Thoracic aorta (tissue), 2 donors: ENCODE measurements at regions not wholly inside any gene's neighbourhood (a gene's known extent, or its start where the extent isn't known, plus 50 kb on each side); places are given as distances from the start of the nearest gene placed in this dataset.
"Not testable (repeated sequence)": the region's sequence is repeated elsewhere in the genome, so short reads cannot be mapped to it uniquely, and the experiment has no call there.

ENCODE experiments used
- ATAC-seq: fragments of 150-250 bp; one replicate; pipeline ENCODE4 v1.8.0; 2017; ENCODE audit warnings: low read depth; ENCODE audit not compliant: insufficient number of reproducible peaks, low FRiP score
- DNase-seq: peaks from one replicate; pipeline ENCODE4 v3.0.0-alpha.2; 2020; ENCODE audit warnings: low spot score
- H3K27ac ChIP-seq, 2 donors: fragments of 200-600 bp; sonication (generic); 1 replicate in 1 of 2; 2 replicates in 1 of 2; pipeline ENCODE4 v1.5.1; 2016; ENCODE audit warnings: mild to moderate bottlenecking in 2 of 2, moderate library complexity in 2 of 2
- H3K27me3 ChIP-seq: fragments of 200-600 bp; sonication (generic); replicated peaks from 2 replicates; pipeline ENCODE4 v1.6.0; 2016; ENCODE audit warnings: mild to moderate bottlenecking; ENCODE audit not compliant: insufficient read depth
- H3K36me3 ChIP-seq: fragments of 200-600 bp; sonication (generic); one replicate; pipeline ENCODE4 v1.5.1; 2016
- H3K4me1 ChIP-seq, 2 donors: fragments of 200-600 bp; sonication (generic); 1 replicate in 1 of 2; 2 replicates in 1 of 2; pipeline versions ENCODE4 v1.5.1 to v1.6.0; 2016; ENCODE audit warnings: low read depth in 2 of 2, mild to moderate bottlenecking in 1 of 2; ENCODE audit not compliant: control insufficient read depth in 1 of 2
- H3K4me3 ChIP-seq: fragments of 200-600 bp; sonication (generic); 2 replicates; pipeline ENCODE4 v1.5.1; 2016; ENCODE audit warnings: mild to moderate bottlenecking
- H3K9me3 ChIP-seq: fragments of 200-600 bp; sonication (generic); 2 replicates; pipeline ENCODE4 v1.5.1; 2016
- TF ChIP-seq, protein P1 (sequence below): fragments of 200-600 bp; sonication (generic); IDR thresholded peaks from one replicate; pipeline ENCODE4 v1.5.1; 2019; ENCODE audit warnings: antibody characterized with exemption

DNA sequence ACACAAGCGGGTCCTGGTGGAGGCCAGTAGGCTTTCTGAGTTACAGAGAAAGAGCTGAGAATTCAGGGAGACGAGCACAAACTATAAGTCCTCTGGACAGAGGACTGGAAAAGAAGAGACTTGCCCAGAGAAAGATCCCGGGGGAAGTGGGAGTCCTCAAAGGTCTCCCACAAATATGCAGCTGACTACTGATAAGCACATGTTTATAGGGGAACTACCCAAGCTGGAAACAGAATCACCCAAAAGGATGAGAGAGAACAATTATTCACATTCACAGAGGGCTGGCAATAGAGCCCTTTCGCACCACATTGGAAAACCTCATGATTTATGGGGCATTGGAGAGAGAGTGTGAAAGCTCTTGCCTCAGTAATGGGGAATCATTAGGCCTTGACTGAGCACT lies 337.6 kb downstream of the IRS1 start:
- Histone ChIP-seq H3K27me3 (no peaks in the 10 kb centered on the region), H3K27ac (no peak overlapping the region), H3K4me3 (no peak overlapping the region), H3K4me1 (no peaks in the 10 kb centered on the region), H3K36me3 (no peaks in the 10 kb centered on the region), H3K9me3 (peaks cover 4% of the 10 kb centered on the region)
- ATAC-seq (no peak), DNase-seq (no peak)
- TF ChIP-seq, protein P1, sequence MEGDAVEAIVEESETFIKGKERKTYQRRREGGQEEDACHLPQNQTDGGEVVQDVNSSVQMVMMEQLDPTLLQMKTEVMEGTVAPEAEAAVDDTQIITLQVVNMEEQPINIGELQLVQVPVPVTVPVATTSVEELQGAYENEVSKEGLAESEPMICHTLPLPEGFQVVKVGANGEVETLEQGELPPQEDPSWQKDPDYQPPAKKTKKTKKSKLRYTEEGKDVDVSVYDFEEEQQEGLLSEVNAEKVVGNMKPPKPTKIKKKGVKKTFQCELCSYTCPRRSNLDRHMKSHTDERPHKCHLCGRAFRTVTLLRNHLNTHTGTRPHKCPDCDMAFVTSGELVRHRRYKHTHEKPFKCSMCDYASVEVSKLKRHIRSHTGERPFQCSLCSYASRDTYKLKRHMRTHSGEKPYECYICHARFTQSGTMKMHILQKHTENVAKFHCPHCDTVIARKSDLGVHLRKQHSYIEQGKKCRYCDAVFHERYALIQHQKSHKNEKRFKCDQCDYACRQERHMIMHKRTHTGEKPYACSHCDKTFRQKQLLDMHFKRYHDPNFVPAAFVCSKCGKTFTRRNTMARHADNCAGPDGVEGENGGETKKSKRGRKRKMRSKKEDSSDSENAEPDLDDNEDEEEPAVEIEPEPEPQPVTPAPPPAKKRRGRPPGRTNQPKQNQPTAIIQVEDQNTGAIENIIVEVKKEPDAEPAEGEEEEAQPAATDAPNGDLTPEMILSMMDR, result no peak

DNA sequence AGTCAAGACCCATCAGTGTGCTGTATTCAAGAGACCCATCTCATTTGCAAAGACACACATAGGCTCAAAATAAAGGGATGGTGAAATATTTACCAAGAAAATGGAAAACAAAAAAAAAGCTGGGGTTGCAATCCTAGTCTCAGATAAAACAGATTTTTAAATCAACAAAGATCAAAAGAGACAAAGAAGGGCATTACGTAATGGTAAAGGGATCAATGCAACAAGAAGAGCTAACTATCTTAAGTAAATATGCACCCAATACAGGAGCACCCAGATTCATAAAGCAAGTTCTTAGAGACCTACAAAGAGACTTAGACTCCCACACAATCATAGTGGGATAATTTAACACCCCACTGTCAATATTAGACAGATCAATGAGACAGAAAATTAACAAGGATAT lies 343.5 kb downstream of the IRS1 start:
- not testable (repeated sequence) for H3K27ac ChIP-seq, H3K4me1 ChIP-seq, DNase-seq, H3K27me3 ChIP-seq, ATAC-seq, H3K36me3 ChIP-seq, H3K9me3 ChIP-seq, H3K4me3 ChIP-seq

DNA sequence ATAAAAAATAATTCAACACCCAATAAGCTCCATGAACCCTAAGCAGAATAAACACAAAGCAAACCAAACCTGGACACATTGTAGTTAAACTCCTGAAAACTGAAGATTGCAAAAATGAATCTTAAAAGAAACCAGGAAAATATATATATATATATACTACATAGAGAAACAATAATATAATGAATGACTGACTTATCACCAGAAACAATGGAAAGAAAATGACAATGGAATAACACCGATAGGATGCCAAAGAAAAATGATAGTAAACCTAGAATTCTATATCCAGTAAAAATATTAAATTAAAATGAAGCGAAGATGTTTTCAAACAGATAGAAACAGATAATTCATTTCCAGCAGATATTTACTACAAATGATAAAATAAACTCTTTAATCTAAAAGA lies 346.9 kb downstream of the IRS1 start:
- Histone ChIP-seq H3K4me3 (no peak overlapping the region), H3K27ac (no peak overlapping the region), H3K9me3 (no peaks in the 10 kb centered on the region), H3K4me1 (no peaks in the 10 kb centered on the region), H3K36me3 (no peaks in the 10 kb centered on the region), H3K27me3 (no peaks in the 10 kb centered on the region)
- DNase-seq (no peak), ATAC-seq (no peak)
- TF ChIP-seq, protein P1, result no peak

DNA sequence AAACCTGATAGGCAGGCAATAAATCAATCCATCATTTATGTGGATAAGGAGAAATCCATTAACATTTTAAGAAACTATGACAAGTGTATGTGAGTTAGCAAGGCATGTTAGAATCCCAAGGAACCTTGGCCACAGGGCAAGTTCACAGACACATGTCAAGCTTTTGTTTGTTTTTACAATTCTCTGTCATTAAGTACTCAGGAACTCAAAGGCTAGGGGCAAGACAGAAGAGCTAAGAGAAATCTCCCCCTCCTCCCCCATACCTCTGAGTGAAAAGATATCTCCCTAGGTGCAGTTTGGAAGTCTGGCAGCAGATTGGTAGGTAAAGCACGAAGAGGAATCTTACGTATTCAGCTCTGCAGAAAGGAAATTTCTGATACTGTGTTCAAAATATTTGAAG lies 348.1 kb downstream of the IRS1 start:
- H3K27ac ChIP-seq, result no peak overlapping the region
- H3K36me3 ChIP-seq, result no peaks in the 10 kb centered on the region
- no peak for ATAC-seq
- H3K9me3 ChIP-seq, result no peaks in the 10 kb centered on the region
- no peak overlapping the region for H3K4me3 ChIP-seq
- TF ChIP-seq, protein P1, result no peak
- DNase-seq, result no peak
- no peaks in the 10 kb centered on the region for H3K4me1 ChIP-seq
- H3K27me3 ChIP-seq, result no peaks in the 10 kb centered on the region

GRCh38 chr2:226450141-226450540 lies 349.5 kb downstream of the IRS1 start:
- Histone ChIP-seq H3K27ac (no peak overlapping the region), H3K4me1 (no peaks in the 10 kb centered on the region), H3K27me3 (no peaks in the 10 kb centered on the region), H3K4me3 (no peak overlapping the region), H3K9me3 (no peaks in the 10 kb centered on the region), H3K36me3 (no peaks in the 10 kb centered on the region)
- ATAC-seq, result no peak
- DNase-seq, result no peak
- TF ChIP-seq, protein P1, result no peak
